B cell (primary cell): ENCODE measurements at regions not wholly inside any gene's neighbourhood (a gene's known extent, or its start where the extent isn't known, plus 50 kb on each side); places are given as distances from the start of the nearest gene placed in this dataset.

Experiments used
- ATAC-seq: fragments of 200-7000 bp; cut with Tn5 transposase; one replicate; pipeline ENCODE4 v1.10.0; 2021; ENCODE audit warnings: low read depth, mild to moderate bottlenecking, moderate number of reproducible peaks, moderate library complexity
- CTCF ChIA-PET: fragments of 350-600 bp; sonication (Branson Sonifier 250); formaldehyde crosslinking; loops from one replicate; lab custom pipeline; 2021; ENCODE audit warnings: antibody characterized with exemption, inconsistent platforms; lab: Charles Lee
- POLR2A ChIA-PET: fragments of 350-600 bp; sonication (Branson Sonifier 250); formaldehyde crosslinking; loops from one replicate; lab custom pipeline; 2021; ENCODE audit warnings: antibody characterized with exemption; lab: Charles Lee
- DNase-seq: peaks from one replicate; pipeline ENCODE4 v3.0.0; 2013
- H2AFZ ChIP-seq: 2 replicates; pipeline ENCODE4 v1.6.1; 2012; ENCODE audit warnings: mild to moderate bottlenecking, low read depth, low read length; ENCODE audit not compliant: insufficient read depth, poor library complexity, severe bottlenecking
- H3K27ac ChIP-seq, 2 donors: 1 replicate in 1 of 2; 2 replicates in 1 of 2; pipeline ENCODE4 v1.5.1; 2012 to 2013; ENCODE audit warnings: low read length in 2 of 2, mild to moderate bottlenecking in 2 of 2, moderate library complexity in 1 of 2
- H3K27me3 ChIP-seq, 4 experiments: fragments of 200-600 bp in 1 of 4; sonication (generic) in 1 of 4; replicated peaks in 1 of 4; 1 replicate in 2 of 4; 2 replicates in 2 of 4; pipeline versions ENCODE4 v1.6.1 to v1.7.0; 2013 to 2016; ENCODE audit warnings: low read length in 3 of 4, mild to moderate bottlenecking in 2 of 4, mixed read lengths in 1 of 4, moderate library complexity in 1 of 4; ENCODE audit not compliant: insufficient read depth in 4 of 4, control insufficient read depth in 3 of 4; ENCODE audit errors: control extremely low read depth in 1 of 4
- H3K36me3 ChIP-seq, 2 experiments: replicated peaks in 1 of 2; 1 replicate in 1 of 2; 2 replicates in 1 of 2; pipeline versions ENCODE4 v1.6.1 to v1.7.1; 2013; ENCODE audit warnings: low read length in 1 of 2; ENCODE audit not compliant: insufficient read depth in 2 of 2, control insufficient read depth in 1 of 2; ENCODE audit errors: control extremely low read depth in 1 of 2, extremely low read depth in 1 of 2
- H3K4me1 ChIP-seq, 2 donors: fragments of 200-600 bp in 1 of 2; sonication (generic) in 1 of 2; 1 replicate in 1 of 2; 2 replicates in 1 of 2; pipeline versions ENCODE4 v1.5.1 to v1.6.1; 2013 to 2017; ENCODE audit warnings: low read length in 2 of 2; ENCODE audit not compliant: control insufficient read depth in 2 of 2, insufficient read depth in 2 of 2
- H3K4me2 ChIP-seq: replicated peaks from 2 replicates; pipeline ENCODE3; 2012; ENCODE audit warnings: mild to moderate bottlenecking, low read depth, low read length; ENCODE audit not compliant: poor library complexity, severe bottlenecking
- H3K4me3 ChIP-seq, 5 experiments: fragments of 200-600 bp in 1 of 5; sonication (generic) in 1 of 5; 1 replicate in 3 of 5; 2 replicates in 2 of 5; pipeline versions ENCODE4 v1.5.1 to v1.7.0; 2011 to 2016; ENCODE audit warnings: low read length in 4 of 5, mild to moderate bottlenecking in 4 of 5, low read depth in 2 of 5, control low read depth in 1 of 5, moderate library complexity in 1 of 5; ENCODE audit not compliant: insufficient read depth in 1 of 5; ENCODE audit errors: control extremely low read depth in 1 of 5, extremely low read depth in 1 of 5
- H3K79me2 ChIP-seq: fragments of 200-600 bp; sonication (generic); one replicate; pipeline ENCODE4 v1.6.0; 2016; ENCODE audit warnings: low read length; ENCODE audit not compliant: control insufficient read depth, insufficient read depth
- H3K9ac ChIP-seq: fragments of 200-600 bp; sonication (generic); 2 replicates; pipeline ENCODE4 v1.6.1; 2017; ENCODE audit warnings: mild to moderate bottlenecking, low read length, moderate library complexity
- H3K9me3 ChIP-seq, 3 donors: one replicate each; pipeline versions ENCODE4 v1.6.1 to v1.7.1; 2013; ENCODE audit warnings: low read length in 2 of 3; ENCODE audit not compliant: control insufficient read depth in 2 of 3, insufficient read depth in 1 of 3; ENCODE audit errors: control extremely low read depth in 1 of 3
- H4K20me1 ChIP-seq: 2 replicates; pipeline ENCODE4 v1.6.0; 2012; ENCODE audit warnings: mild to moderate bottlenecking, low read length; ENCODE audit not compliant: insufficient read depth, control insufficient read depth, poor library complexity, severe bottlenecking
- H3K27ac Mint-ChIP-seq: one replicate; pipeline ENCODE4 v1.8.0; 2021; ENCODE audit warnings: mixed read lengths
- H3K27me3 Mint-ChIP-seq: one replicate; pipeline ENCODE4 v1.8.0; 2021; ENCODE audit warnings: mixed read lengths
- H3K4me1 Mint-ChIP-seq: one replicate; pipeline ENCODE4 v1.8.0; 2021; ENCODE audit warnings: mixed read lengths
- H3K4me3 Mint-ChIP-seq: one replicate; pipeline ENCODE4 v1.8.0; 2021; ENCODE audit warnings: mixed read lengths
- H3K9me3 Mint-ChIP-seq: one replicate; pipeline ENCODE4 v1.8.0; 2022; ENCODE audit warnings: mixed read lengths; ENCODE audit not compliant: insufficient read depth
- EZH2 ChIP-seq: IDR thresholded peaks from 2 replicates; pipeline ENCODE4 v1.6.1; 2012; ENCODE audit warnings: borderline replicate concordance, low read depth, mild to moderate bottlenecking, moderate library complexity, low read length; ENCODE audit not compliant: insufficient read depth, poor library complexity, severe bottlenecking
- WGBS: methylation state at CpG from one replicate; pipeline ENCODE4 v1.1.5; 2013; ENCODE audit warnings: missing lambda C conversion rate; ENCODE audit not compliant: insufficient coverage; 5-methylcytosine and 5-hydroxymethylcytosine counted together
- intact Hi-C: fragments of 100-400 bp; cut with micrococcal nuclease; formaldehyde crosslinking; loops from one replicate; pipeline ENCODE4 v1.10.0; 2022
- TF ChIP-seq, protein P1 (sequence below): fragments of 200-600 bp; IDR thresholded peaks from one replicate; pipeline ENCODE4 v1.8.0; 2022; ENCODE audit warnings: antibody characterized with exemption, mild to moderate bottlenecking

DNA sequence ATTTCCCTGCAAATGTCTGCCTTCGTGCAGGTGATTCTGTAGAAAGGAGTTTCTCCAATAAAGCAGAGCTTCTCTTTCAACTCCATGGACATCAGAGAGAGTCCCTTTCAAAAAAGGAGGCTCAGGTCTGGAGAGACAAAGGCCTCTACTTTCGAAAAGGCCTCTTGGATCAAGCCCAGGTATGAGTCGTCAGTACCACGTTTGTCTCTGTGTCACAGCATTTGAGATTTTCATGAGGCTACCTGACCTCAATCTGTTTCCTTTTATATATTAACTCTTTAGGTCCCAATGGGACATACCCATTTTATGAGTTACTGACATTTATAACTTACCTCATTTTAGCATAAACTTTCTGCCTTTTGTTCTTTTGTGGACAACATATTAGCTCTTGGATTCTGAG lies 290.8 kb downstream of the RPAP3 start:
- POLR2A ChIA-PET: no interaction called here
- H3K9ac ChIP-seq: no peak overlapping the region
- H3K9me3 Mint-ChIP-seq: no peaks in the 10 kb centered on the region
- H3K27ac ChIP-seq: no peak overlapping the region
- H3K27me3 ChIP-seq: peaks cover 0 to 2% (median 0%) of the 10 kb centered on the region in 4 experiments
- no peaks in the 10 kb centered on the region for H3K9me3 ChIP-seq
- ATAC-seq: no peak
- no peak overlapping the region for H3K27ac Mint-ChIP-seq
- no peak overlapping the region for H2AFZ ChIP-seq
- intact Hi-C loops: no loop called here
- WGBS: 57% methylated on average over 3 of the region's 4 CpGs
- H3K27me3 Mint-ChIP-seq: peaks cover 5% of the 10 kb centered on the region
- no peak for DNase-seq
- H3K4me1 ChIP-seq: no peaks in the 10 kb centered on the region
- no peak overlapping the region for H3K4me3 ChIP-seq
- H3K4me3 Mint-ChIP-seq: no peak overlapping the region
- no peaks in the 10 kb centered on the region for H3K79me2 ChIP-seq
- CTCF ChIA-PET: no interaction called here
- TF ChIP-seq EZH2: no peak
- TF ChIP-seq, protein P1, sequence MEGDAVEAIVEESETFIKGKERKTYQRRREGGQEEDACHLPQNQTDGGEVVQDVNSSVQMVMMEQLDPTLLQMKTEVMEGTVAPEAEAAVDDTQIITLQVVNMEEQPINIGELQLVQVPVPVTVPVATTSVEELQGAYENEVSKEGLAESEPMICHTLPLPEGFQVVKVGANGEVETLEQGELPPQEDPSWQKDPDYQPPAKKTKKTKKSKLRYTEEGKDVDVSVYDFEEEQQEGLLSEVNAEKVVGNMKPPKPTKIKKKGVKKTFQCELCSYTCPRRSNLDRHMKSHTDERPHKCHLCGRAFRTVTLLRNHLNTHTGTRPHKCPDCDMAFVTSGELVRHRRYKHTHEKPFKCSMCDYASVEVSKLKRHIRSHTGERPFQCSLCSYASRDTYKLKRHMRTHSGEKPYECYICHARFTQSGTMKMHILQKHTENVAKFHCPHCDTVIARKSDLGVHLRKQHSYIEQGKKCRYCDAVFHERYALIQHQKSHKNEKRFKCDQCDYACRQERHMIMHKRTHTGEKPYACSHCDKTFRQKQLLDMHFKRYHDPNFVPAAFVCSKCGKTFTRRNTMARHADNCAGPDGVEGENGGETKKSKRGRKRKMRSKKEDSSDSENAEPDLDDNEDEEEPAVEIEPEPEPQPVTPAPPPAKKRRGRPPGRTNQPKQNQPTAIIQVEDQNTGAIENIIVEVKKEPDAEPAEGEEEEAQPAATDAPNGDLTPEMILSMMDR: no peak
- H3K4me2 ChIP-seq: no peak overlapping the region
- no peaks in the 10 kb centered on the region for H4K20me1 ChIP-seq
- H3K4me1 Mint-ChIP-seq: peaks cover 11% of the 10 kb centered on the region
- H3K36me3 ChIP-seq: no peaks in the 10 kb centered on the region

DNA sequence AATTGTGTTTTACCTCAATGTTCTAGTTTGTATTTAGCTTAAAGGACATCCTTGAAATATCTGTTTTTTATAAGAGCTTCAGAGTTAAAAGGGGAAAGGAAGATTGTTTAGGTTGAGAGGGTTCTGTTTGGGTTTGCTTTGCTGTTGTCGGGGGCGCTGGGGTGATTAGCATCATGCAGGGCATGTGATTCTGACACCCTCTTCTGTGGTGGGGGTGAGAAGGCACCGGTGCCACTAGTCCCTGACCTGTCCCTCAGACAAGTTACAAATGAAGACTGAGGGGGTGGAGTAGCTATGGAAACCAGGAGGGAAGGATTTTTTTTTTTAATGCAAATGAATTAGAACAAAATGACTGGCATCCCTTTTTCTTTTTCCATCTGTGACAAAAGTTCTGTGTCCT lies 291.3 kb downstream of the RPAP3 start:
- H2AFZ ChIP-seq: no peak overlapping the region
- Mint-ChIP-seq H3K27ac (no peak overlapping the region), H3K27me3 (no peaks in the 10 kb centered on the region), H3K4me3 (no peak overlapping the region), H3K9me3 (no peaks in the 10 kb centered on the region), H3K4me1 (peaks cover 11% of the 10 kb centered on the region)
- H3K9me3 ChIP-seq: no peaks in the 10 kb centered on the region
- CTCF ChIA-PET: interaction anchor here (0.6 kb wide), 1 partner anchor 253 kb away, joined by 3 read pairs; no protein-coding TSS in a partner anchor
- 61% methylated on average over 3 of the region's 3 CpGs for WGBS
- TF ChIP-seq, protein P1: no peak
- TF ChIP-seq EZH2: no peak
- H3K4me3 ChIP-seq: no peak overlapping the region
- POLR2A ChIA-PET: no interaction called here
- DNase-seq: peak; percentile 47
- H3K36me3 ChIP-seq: no peaks in the 10 kb centered on the region
- no peak for ATAC-seq
- H3K27me3 ChIP-seq: peaks cover 0 to 2% (median 0%) of the 10 kb centered on the region in 4 experiments
- no peaks in the 10 kb centered on the region for H3K4me1 ChIP-seq
- no peaks in the 10 kb centered on the region for H4K20me1 ChIP-seq
- no peak overlapping the region for H3K4me2 ChIP-seq
- no peak overlapping the region for H3K9ac ChIP-seq
- no peak overlapping the region for H3K27ac ChIP-seq
- intact Hi-C loops: no loop called here
- no peaks in the 10 kb centered on the region for H3K79me2 ChIP-seq
